ENCODE measurements at regions not wholly inside any gene's neighbourhood (a gene's known extent, or its start where the extent isn't known, plus 50 kb on each side); places are given as distances from the start of the nearest gene placed in this dataset.

- no peak for TF ChIP-seq CTCF (IDR thresholded peaks at IDR 0.05)
- no peak for TF ChIP-seq EZH2 (IDR thresholded peaks at IDR 0.05; ENCODE audit: borderline replicate concordance, insufficient read depth, low read depth, low read length, poor library complexity, severe bottlenecking)
Measured at GRCh38 chr2:120812866-120813265, 77.2 kb downstream of the GLI2 start.

All from B cell (primary cell).